HEK293T (cell line): ENCODE measurements at regions not wholly inside any gene's neighbourhood (a gene's known extent, or its start where the extent isn't known, plus 50 kb on each side); places are given as distances from the start of the nearest gene placed in this dataset.

Source experiments
- BHLHE40 ChIP-seq: fragments of 450-650 bp; IDR thresholded peaks from 2 replicates; pipeline ENCODE4 v1.6.1; 2016; ENCODE audit warnings: mild to moderate bottlenecking, moderate library complexity, borderline replicate concordance
- CTBP1 ChIP-seq: fragments of 450-650 bp; IDR thresholded peaks from 2 replicates; pipeline ENCODE4 v1.6.1; 2016; ENCODE audit warnings: borderline replicate concordance
- ELF4 ChIP-seq: fragments of 450-650 bp; IDR thresholded peaks from 2 replicates; pipeline ENCODE4 v1.6.1; 2017; ENCODE audit warnings: antibody characterized with exemption
- FOXA1 ChIP-seq: fragments of 450-650 bp; IDR thresholded peaks from 2 replicates; pipeline ENCODE4 v1.6.1; 2016; ENCODE audit warnings: mild to moderate bottlenecking
- FOXK2 ChIP-seq: fragments of 450-650 bp; IDR thresholded peaks from 2 replicates; pipeline ENCODE4 v1.6.1; 2016; ENCODE audit warnings: mild to moderate bottlenecking
- FOXM1 ChIP-seq: fragments of 450-650 bp; IDR thresholded peaks from 2 replicates; pipeline ENCODE4 v1.6.1; 2017; ENCODE audit warnings: mild to moderate bottlenecking, borderline replicate concordance
- HDGF ChIP-seq: fragments of 450-650 bp; IDR thresholded peaks from 2 replicates; pipeline ENCODE4 v1.6.1; 2017; ENCODE audit warnings: antibody characterized with exemption, borderline replicate concordance
- NFRKB ChIP-seq: fragments of 450-650 bp; IDR thresholded peaks from 2 replicates; pipeline ENCODE4 v1.6.1; 2016; ENCODE audit warnings: mild to moderate bottlenecking, moderate library complexity
- PKNOX1 ChIP-seq: fragments of 450-650 bp; IDR thresholded peaks from 2 replicates; pipeline ENCODE4 v1.6.1; 2016
- SP1 ChIP-seq: fragments of 450-650 bp; IDR thresholded peaks from 2 replicates; pipeline ENCODE4 v1.6.1; 2017
- SUZ12 ChIP-seq: fragments of 450-650 bp; IDR thresholded peaks from 2 replicates; pipeline ENCODE4 v1.6.1; 2016; ENCODE audit warnings: mild to moderate bottlenecking
- ZNF384 ChIP-seq: fragments of 450-650 bp; IDR thresholded peaks from 2 replicates; pipeline ENCODE4 v1.6.1; 2016

- TF ChIP-seq SUZ12 (no peak), ZNF384 (no peak), FOXA1 (no peak), CTBP1 (no peak), NFRKB (no peak), ELF4 (no peak), FOXM1 (no peak), FOXK2 (no peak), BHLHE40 (no peak), HDGF (no peak), SP1 (no peak), PKNOX1 (no peak)
These were observed 274.2 kb upstream of the SOX9 start for GRCh38 chr17:71846561-71847110.
